PC-3 (cell line): ENCODE measurements at regions not wholly inside any gene's neighbourhood (a gene's known extent, or its start where the extent isn't known, plus 50 kb on each side); places are given as distances from the start of the nearest gene placed in this dataset.

Source experiments
- ATAC-seq: fragments of 200-7000 bp; cut with Tn5 transposase; 2 replicates; pipeline ENCODE4 v1.9.1; 2020; ENCODE audit warnings: mild to moderate bottlenecking, moderate library complexity
- BruUV-seq: library from RNA; stranded (reverse); fragments of 400-500 nt; replicated peaks from 2 replicates; lab custom pipeline; 2021; lab: Mats Ljungman, UMichigan
- CTCF ChIA-PET: fragments of 300-600 bp; sonication (Branson Sonifier 250); formaldehyde crosslinking; loops from one replicate; lab custom pipeline; 2022; ENCODE audit warnings: antibody characterized with exemption; lab: Charles Lee
- POLR2A ChIA-PET: fragments of 300-600 bp; sonication (Branson Sonifier 250); formaldehyde crosslinking; loops from one replicate; lab custom pipeline; 2022; ENCODE audit warnings: antibody characterized with exemption; ENCODE audit not compliant: unreplicated experiment; lab: Charles Lee
- DNase-seq: peaks from one replicate; pipeline ENCODE4 v3.0.0-alpha.2; 2015
- H2AFZ ChIP-seq: fragments of 300-600 bp; sonication (generic); 2 replicates; pipeline ENCODE4 v1.6.0; 2016; ENCODE audit warnings: antibody characterized with exemption, low read length
- H3F3A ChIP-seq: fragments of 300-600 bp; sonication (generic); one replicate; pipeline ENCODE4 v1.6.0; 2017; ENCODE audit warnings: antibody characterized with exemption, low read length, control low read depth, mild to moderate bottlenecking; ENCODE audit not compliant: unreplicated experiment
- H3K27ac ChIP-seq: fragments of 300-600 bp; sonication (generic); 2 replicates; pipeline ENCODE4 v1.5.1; 2016; ENCODE audit warnings: mild to moderate bottlenecking, low read length
- H3K27me3 ChIP-seq: fragments of 300-600 bp; sonication (generic); 2 replicates; pipeline ENCODE4 v1.6.1; 2016; ENCODE audit warnings: low read length, mixed read lengths
- H3K36me3 ChIP-seq: fragments of 300-600 bp; sonication (generic); 2 replicates; pipeline ENCODE4 v1.6.1; 2016; ENCODE audit warnings: low read depth, mixed run types, low read length, mixed read lengths
- H3K4me1 ChIP-seq: fragments of 300-600 bp; sonication (generic); 2 replicates; pipeline ENCODE4 v1.5.1; 2016; ENCODE audit warnings: low read length; ENCODE audit not compliant: insufficient read depth
- H3K4me2 ChIP-seq: fragments of 300-600 bp; sonication (generic); 2 replicates; pipeline ENCODE4 v1.6.0; 2016; ENCODE audit warnings: low read length
- H3K4me3 ChIP-seq: fragments of 300-600 bp; sonication (generic); 2 replicates; pipeline ENCODE4 v1.5.1; 2016; ENCODE audit warnings: mild to moderate bottlenecking, low read length, mixed read lengths
- H3K79me2 ChIP-seq: fragments of 300-600 bp; sonication (generic); 2 replicates; pipeline ENCODE4 v1.6.1; 2017; ENCODE audit warnings: low read length, mixed read lengths
- H3K9ac ChIP-seq: fragments of 300-600 bp; sonication (generic); 2 replicates; pipeline ENCODE4 v1.6.0; 2016; ENCODE audit warnings: mild to moderate bottlenecking, low read length
- H3K9me2 ChIP-seq: fragments of 300-600 bp; sonication (generic); replicated peaks from 2 replicates; pipeline ENCODE4 v1.6.1; 2016; ENCODE audit warnings: mixed run types, low read length, mixed read lengths
- H3K9me3 ChIP-seq: fragments of 300-600 bp; sonication (generic); 2 replicates; pipeline ENCODE4 v1.6.1; 2016; ENCODE audit warnings: low read length, mixed read lengths
- H4K20me1 ChIP-seq: fragments of 300-600 bp; sonication (generic); 2 replicates; pipeline ENCODE4 v1.6.1; 2016; ENCODE audit warnings: low read length, mixed read lengths
- CTCF ChIP-seq: fragments of 300-600 bp; sonication (generic); conservative IDR thresholded peaks from 2 replicates; pipeline ENCODE4 v1.5.1; 2017; ENCODE audit warnings: antibody characterized with exemption, low read depth, mild to moderate bottlenecking, low read length
- EZH2 ChIP-seq: fragments of 300-600 bp; sonication (generic); IDR thresholded peaks from one replicate; pipeline ENCODE4 v1.6.1; 2017; ENCODE audit warnings: antibody characterized with exemption, mild to moderate bottlenecking, low read length; ENCODE audit not compliant: unreplicated experiment
- EZH2phosphoT487 ChIP-seq: fragments of 300-600 bp; sonication (generic); IDR thresholded peaks from 2 replicates; pipeline ENCODE4 v1.6.1; 2018; ENCODE audit warnings: mild to moderate bottlenecking, antibody characterized with exemption, low read length, borderline replicate concordance
- intact Hi-C: fragments of 100-400 bp; cut with micrococcal nuclease; formaldehyde crosslinking; loops from 2 replicates; pipeline ENCODE4 v1.9.0; 2023

DNA sequence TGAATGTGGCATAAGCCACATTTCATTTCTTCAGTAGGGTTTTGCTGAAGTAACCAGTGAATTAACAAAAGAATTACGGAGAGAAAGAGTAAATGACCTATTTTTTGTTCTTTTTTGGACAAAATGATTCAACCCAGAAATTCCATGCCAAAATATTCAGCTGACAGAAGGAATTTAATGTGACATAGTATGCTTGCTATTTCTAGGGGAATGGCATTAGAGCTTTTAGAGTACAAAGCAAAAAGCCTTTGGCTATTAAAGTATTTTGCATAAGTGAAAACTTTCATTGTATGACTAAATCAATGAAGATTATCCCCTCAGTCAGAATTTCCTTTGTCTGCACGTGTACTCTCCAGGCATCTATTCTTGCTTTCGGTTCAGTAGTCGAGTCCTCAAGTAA is 465.3 kb downstream of the COG6 start:
- no peak for ATAC-seq
- Histone ChIP-seq H3K4me1 (peaks cover 7% of the 10 kb centered on the region), H3K27me3 (no peaks in the 10 kb centered on the region), H3K79me2 (no peaks in the 10 kb centered on the region), H3K36me3 (no peaks in the 10 kb centered on the region), H3K27ac (no peak overlapping the region), H3K9ac (no peak overlapping the region), H3K9me2 (no peaks in the 10 kb centered on the region), H3K4me3 (no peak overlapping the region), H4K20me1 (no peaks in the 10 kb centered on the region), H3K4me2 (no peak overlapping the region), H3K9me3 (no peaks in the 10 kb centered on the region), H2AFZ (no peak overlapping the region), H3F3A (no peaks in the 10 kb centered on the region)
- BruUV-seq: no TSS peak
- no peak for TF ChIP-seq CTCF
- TF ChIP-seq EZH2: no peak
- TF ChIP-seq EZH2phosphoT487: no peak
- intact Hi-C loops: no loop called here
- POLR2A ChIA-PET: no interaction called here
- CTCF ChIA-PET: no interaction called here
- no peak for DNase-seq

DNA sequence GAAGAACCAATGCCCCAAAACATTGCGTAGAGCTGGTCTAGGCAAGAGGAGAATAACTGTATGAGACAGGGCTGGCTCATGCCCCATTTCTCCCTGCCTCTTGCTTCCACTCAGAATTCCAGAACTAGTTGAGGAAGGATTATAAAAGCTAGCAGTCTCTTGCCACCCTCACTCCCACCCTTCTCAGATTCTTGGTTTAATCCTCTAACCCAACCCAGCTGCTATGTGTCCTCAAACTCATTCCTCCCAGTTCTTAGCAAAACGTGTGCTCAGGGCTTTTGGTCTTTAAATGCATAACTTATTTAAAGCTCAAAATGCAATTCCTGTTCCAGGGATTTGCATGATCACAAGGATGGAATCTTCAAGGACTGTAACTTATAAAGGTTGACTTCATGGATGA is 466.3 kb downstream of the COG6 start:
- ChIA-PET POLR2A (no interaction called here), CTCF (no interaction called here)
- no peaks in the 10 kb centered on the region for H3K4me1 ChIP-seq
- DNase-seq (no peak), ATAC-seq (no peak)
- intact Hi-C loops: no loop called here
- H3F3A ChIP-seq: no peaks in the 10 kb centered on the region
- H4K20me1 ChIP-seq: no peaks in the 10 kb centered on the region
- H2AFZ ChIP-seq: no peak overlapping the region
- H3K9ac ChIP-seq: no peak overlapping the region
- no peaks in the 10 kb centered on the region for H3K79me2 ChIP-seq
- BruUV-seq: no TSS peak
- no peak overlapping the region for H3K27ac ChIP-seq
- no peaks in the 10 kb centered on the region for H3K9me2 ChIP-seq
- H3K36me3 ChIP-seq: no peaks in the 10 kb centered on the region
- H3K9me3 ChIP-seq: no peaks in the 10 kb centered on the region
- TF ChIP-seq EZH2phosphoT487: no peak
- TF ChIP-seq EZH2: no peak
- TF ChIP-seq CTCF: no peak
- no peak overlapping the region for H3K4me3 ChIP-seq
- no peaks in the 10 kb centered on the region for H3K27me3 ChIP-seq
- H3K4me2 ChIP-seq: no peak overlapping the region

DNA sequence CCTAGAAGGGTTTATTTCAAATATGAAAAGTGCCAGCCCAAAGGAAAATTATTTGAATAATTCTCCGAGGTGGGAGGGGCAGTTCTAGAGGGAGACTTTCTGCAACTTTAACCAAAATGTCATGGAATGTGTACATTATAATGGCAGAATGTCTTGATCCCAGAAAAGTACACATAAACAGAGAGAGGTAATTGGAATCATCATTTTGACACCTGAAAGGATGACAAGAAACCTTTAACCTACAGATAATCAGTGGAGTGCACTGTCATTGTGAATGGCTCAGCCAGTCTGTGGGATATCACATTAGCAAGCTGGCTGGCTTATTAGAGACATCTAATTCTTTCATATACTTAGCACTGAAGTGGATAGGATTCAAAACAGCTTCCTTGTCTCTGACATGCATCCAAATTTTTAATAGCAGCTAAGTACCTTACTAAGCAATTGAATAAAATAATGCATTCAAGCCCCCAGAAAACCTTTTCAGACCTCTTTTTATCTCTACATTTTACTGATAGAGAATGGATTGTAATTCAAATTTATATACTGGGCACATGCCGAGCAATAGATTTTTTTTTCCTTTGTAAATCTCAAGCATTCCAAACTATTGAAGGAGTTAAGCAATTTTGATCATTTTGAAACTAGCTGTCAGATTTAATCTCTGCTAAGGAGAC is 468.6 kb downstream of the COG6 start:
- ChIA-PET CTCF (no interaction called here), POLR2A (no interaction called here)
- Histone ChIP-seq H3K9me2 (no peaks in the 10 kb centered on the region), H3K4me1 (no peaks in the 10 kb centered on the region), H3K9ac (no peak overlapping the region), H2AFZ (no peak overlapping the region), H3F3A (no peaks in the 10 kb centered on the region), H3K4me3 (no peak overlapping the region), H3K36me3 (no peaks in the 10 kb centered on the region), H4K20me1 (no peaks in the 10 kb centered on the region), H3K27me3 (no peaks in the 10 kb centered on the region), H3K4me2 (no peak overlapping the region), H3K79me2 (no peaks in the 10 kb centered on the region), H3K27ac (no peak overlapping the region), H3K9me3 (no peaks in the 10 kb centered on the region)
- DNase-seq (no peak), ATAC-seq (no peak)
- intact Hi-C loops: no loop called here
- no peak for TF ChIP-seq CTCF
- no peak for TF ChIP-seq EZH2
- no peak for TF ChIP-seq EZH2phosphoT487
- no TSS peak for BruUV-seq
